Hindlimb muscle (tissue), 1 donor: ENCODE measurements at regions not wholly inside any gene's neighbourhood (a gene's known extent, or its start where the extent isn't known, plus 50 kb on each side); places are given as distances from the start of the nearest gene placed in this dataset.

Source experiments
- DNase-seq: peaks from one replicate; pipeline ENCODE4 v3.0.0-alpha.2; 2013

GRCh38 chr11:8740129-8740528, 57.5 kb downstream of the RPL27A start:
- DNase-seq: no peak

- no peak for DNase-seq
Observed at GRCh38 chr11:8744423-8744822, 61.8 kb downstream of the RPL27A start.

GRCh38 chr11:8745431-8746253, 63.0 kb downstream of the RPL27A start:
- DNase-seq: no peak

GRCh38 chr11:8746331-8746974, 63.9 kb downstream of the RPL27A start:
- no peak for DNase-seq

- DNase-seq: no peak
Observed at GRCh38 chr11:8747173-8747572, 64.6 kb downstream of the RPL27A start.

- no peak for DNase-seq
Observed at GRCh38 chr11:8748317-8748716, 65.7 kb downstream of the RPL27A start.

- DNase-seq: no peak
Observed at GRCh38 chr11:8749202-8749601, 66.6 kb downstream of the RPL27A start.

- no peak for DNase-seq
Observed at GRCh38 chr11:8754241-8754640, 71.6 kb downstream of the RPL27A start.

GRCh38 chr11:8756201-8756600, 73.6 kb downstream of the RPL27A start:
- DNase-seq: no peak

GRCh38 chr11:8757047-8757446, 74.5 kb downstream of the RPL27A start:
- DNase-seq: no peak

- DNase-seq: no peak
Observed at GRCh38 chr11:8757533-8757932, 74.9 kb downstream of the RPL27A start.

- no peak for DNase-seq
Observed at GRCh38 chr11:8758619-8759169, 76.1 kb downstream of the RPL27A start.

- DNase-seq: no peak
Observed at GRCh38 chr11:8759634-8760033, 77.0 kb downstream of the RPL27A start.

- DNase-seq: no peak
Observed at GRCh38 chr11:8760896-8761295, 78.3 kb downstream of the RPL27A start.

GRCh38 chr11:8763070-8763685, 80.6 kb downstream of the RPL27A start:
- no peak for DNase-seq

GRCh38 chr11:8765294-8765693, 82.7 kb downstream of the RPL27A start:
- DNase-seq: no peak

GRCh38 chr11:8766043-8766987, 83.7 kb downstream of the RPL27A start:
- DNase-seq: no peak

- no peak for DNase-seq
Observed at GRCh38 chr11:8766988-8767374, 84.4 kb downstream of the RPL27A start.

GRCh38 chr11:8767466-8768142, 85.0 kb downstream of the RPL27A start:
- DNase-seq: no peak

GRCh38 chr11:8768625-8769333, 86.2 kb downstream of the RPL27A start:
- DNase-seq: no peak
